Anterior cingulate cortex (tissue), 58 donors: ENCODE measurements at regions not wholly inside any gene's neighbourhood (a gene's known extent, or its start where the extent isn't known, plus 50 kb on each side); places are given as distances from the start of the nearest gene placed in this dataset.
A peak's percentile ranks its signal among the peaks of the same experiment; 100 is the strongest.

ENCODE experiments used
- DNase-seq, 58 donors: peaks; one replicate each; lab custom pipeline; 2025; lab: John Stamatoyannopoulos, UW

- DNase-seq, result no peak
Observed at GRCh38 chr5:145510769-145511168, 324.4 kb downstream of the PRELID2 start.

GRCh38 chr5:145510324-145510723, 324.8 kb downstream of the PRELID2 start:
- DNase-seq, result no peak

GRCh38 chr5:145509336-145510136, 325.6 kb downstream of the PRELID2 start:
- DNase-seq, result no peak

- no peak for DNase-seq
Observed at GRCh38 chr5:145506185-145506850, 328.8 kb downstream of the PRELID2 start.

GRCh38 chr5:145502906-145503305, 332.2 kb downstream of the PRELID2 start:
- no peak for DNase-seq

GRCh38 chr5:145500710-145501109, 334.4 kb downstream of the PRELID2 start:
- DNase-seq, result no peak

GRCh38 chr5:145499483-145499882, 335.7 kb downstream of the PRELID2 start:
- no peak for DNase-seq

GRCh38 chr5:145497052-145497451, 338.1 kb downstream of the PRELID2 start:
- no peak for DNase-seq

- DNase-seq, result no peak
Observed at GRCh38 chr5:145495741-145496140, 339.4 kb downstream of the PRELID2 start.

- DNase-seq, result peak in 5 of 58 donors; percentile 0 to 6 (median 1)
Observed at GRCh38 chr5:145495196-145495595, 339.9 kb downstream of the PRELID2 start.

GRCh38 chr5:145493435-145493834, 341.7 kb downstream of the PRELID2 start:
- DNase-seq, result no peak

GRCh38 chr5:145489516-145489915, 345.6 kb downstream of the PRELID2 start:
- DNase-seq, result no peak

GRCh38 chr5:145484158-145484557, 351.0 kb downstream of the PRELID2 start:
- DNase-seq, result no peak

- DNase-seq, result no peak
Observed at GRCh38 chr5:145483212-145483611, 351.9 kb downstream of the PRELID2 start.

GRCh38 chr5:145479857-145480256, 355.3 kb downstream of the PRELID2 start:
- DNase-seq, result no peak

GRCh38 chr5:145479271-145479670, 355.9 kb downstream of the PRELID2 start:
- no peak for DNase-seq

GRCh38 chr5:145478651-145479050, 356.5 kb downstream of the PRELID2 start:
- DNase-seq, result no peak

GRCh38 chr5:145473042-145473642, 362.0 kb downstream of the PRELID2 start:
- DNase-seq, result no peak

GRCh38 chr5:145471831-145472612, 363.1 kb downstream of the PRELID2 start:
- DNase-seq, result no peak

GRCh38 chr5:145471026-145471425, 364.1 kb downstream of the PRELID2 start:
- no peak for DNase-seq
